Osteoblast (primary cell): ENCODE measurements at regions not wholly inside any gene's neighbourhood (a gene's known extent, or its start where the extent isn't known, plus 50 kb on each side); places are given as distances from the start of the nearest gene placed in this dataset.

Source experiments
- DNase-seq: peaks from one replicate; pipeline ENCODE4 v3.0.0; 2011; ENCODE audit warnings: low spot score, mixed read lengths; ENCODE audit not compliant: insufficient read length; ENCODE audit errors: missing footprints
- H2AFZ ChIP-seq: 2 replicates; pipeline ENCODE4 v1.6.0; 2011; ENCODE audit warnings: mild to moderate bottlenecking, low read length
- H3K27ac ChIP-seq: 2 replicates; pipeline ENCODE4 v1.5.1; 2011; ENCODE audit warnings: mild to moderate bottlenecking, low read depth, low read length, moderate library complexity
- H3K27me3 ChIP-seq: 2 replicates; pipeline ENCODE4 v1.6.0; 2012; ENCODE audit warnings: mild to moderate bottlenecking, control low read depth, inconsistent platforms, low read length, moderate library complexity; ENCODE audit not compliant: insufficient read depth
- H3K36me3 ChIP-seq: 2 replicates; pipeline ENCODE4 v1.5.1; 2011; ENCODE audit warnings: mild to moderate bottlenecking, low read length, control low read depth, moderate library complexity; ENCODE audit not compliant: insufficient read depth
- H3K4me1 ChIP-seq: 2 replicates; pipeline ENCODE4 v1.5.1; 2011; ENCODE audit warnings: mild to moderate bottlenecking, low read length, control low read depth, moderate library complexity; ENCODE audit not compliant: insufficient read depth
- H3K4me2 ChIP-seq: 2 replicates; pipeline ENCODE4 v1.6.0; 2011; ENCODE audit warnings: mild to moderate bottlenecking, low read length; ENCODE audit not compliant: insufficient read depth
- H3K4me3 ChIP-seq: fragments of 200-600 bp; sonication (generic); 3 replicates; pipeline ENCODE4 v1.5.1; 2012; ENCODE audit warnings: mild to moderate bottlenecking, low read length, inconsistent platforms; ENCODE audit not compliant: insufficient read depth
- H3K79me2 ChIP-seq: 2 replicates; pipeline ENCODE4 v1.6.0; 2012; ENCODE audit warnings: mild to moderate bottlenecking, low read length, control low read depth, inconsistent platforms; ENCODE audit not compliant: insufficient read depth
- H3K9me3 ChIP-seq: 2 replicates; pipeline ENCODE4 v1.5.1; 2011; ENCODE audit warnings: low read depth, low read length, control low read depth
- H4K20me1 ChIP-seq: 2 replicates; pipeline ENCODE4 v1.6.0; 2012; ENCODE audit warnings: mild to moderate bottlenecking, low read length, control low read depth; ENCODE audit not compliant: insufficient read depth
- CTCF ChIP-seq: IDR thresholded peaks from 2 replicates; pipeline ENCODE4 v1.5.1; 2011; ENCODE audit warnings: mild to moderate bottlenecking, low read depth, low read length, moderate library complexity; ENCODE audit errors: extremely low read depth

- peak overlapping the region; percentile 59 for H2AFZ ChIP-seq
- H3K4me1 ChIP-seq, result peaks cover 7% of the 10 kb centered on the region
- peak; percentile 41 for DNase-seq
- no peak overlapping the region for H3K27ac ChIP-seq
- no peaks in the 10 kb centered on the region for H4K20me1 ChIP-seq
- H3K4me3 ChIP-seq, result peak overlapping the region; percentile 49
- H3K9me3 ChIP-seq, result no peaks in the 10 kb centered on the region
- H3K4me2 ChIP-seq, result peak overlapping the region; percentile 76
- TF ChIP-seq CTCF, result no peak
- H3K27me3 ChIP-seq, result no peaks in the 10 kb centered on the region
- H3K79me2 ChIP-seq, result no peaks in the 10 kb centered on the region
- H3K36me3 ChIP-seq, result no peaks in the 10 kb centered on the region
These were observed 87.3 kb downstream of the TMEM100 start for GRCh38 chr17:55635253-55635914.

GRCh38 chr17:55634702-55635101 is 88.0 kb downstream of the TMEM100 start:
- H3K4me1 ChIP-seq, result peaks cover 7% of the 10 kb centered on the region
- no peak overlapping the region for H3K27ac ChIP-seq
- peak overlapping the region; percentile 49 for H3K4me3 ChIP-seq
- H3K4me2 ChIP-seq, result peak overlapping the region; percentile 76
- no peaks in the 10 kb centered on the region for H3K27me3 ChIP-seq
- H3K9me3 ChIP-seq, result no peaks in the 10 kb centered on the region
- TF ChIP-seq CTCF, result no peak
- no peaks in the 10 kb centered on the region for H4K20me1 ChIP-seq
- H3K36me3 ChIP-seq, result no peaks in the 10 kb centered on the region
- H2AFZ ChIP-seq, result peak overlapping the region; percentile 59
- DNase-seq, result no peak
- H3K79me2 ChIP-seq, result no peaks in the 10 kb centered on the region

- H3K4me2 ChIP-seq, result no peak overlapping the region
- H3K9me3 ChIP-seq, result no peaks in the 10 kb centered on the region
- no peaks in the 10 kb centered on the region for H3K36me3 ChIP-seq
- no peak overlapping the region for H2AFZ ChIP-seq
- TF ChIP-seq CTCF, result no peak
- H3K27me3 ChIP-seq, result no peaks in the 10 kb centered on the region
- H4K20me1 ChIP-seq, result no peaks in the 10 kb centered on the region
- no peaks in the 10 kb centered on the region for H3K79me2 ChIP-seq
- no peak for DNase-seq
- H3K27ac ChIP-seq, result no peak overlapping the region
- no peak overlapping the region for H3K4me3 ChIP-seq
- H3K4me1 ChIP-seq, result peaks cover 7% of the 10 kb centered on the region
These were observed 89.8 kb downstream of the TMEM100 start for GRCh38 chr17:55632893-55633292.

- Histone ChIP-seq H3K36me3 (no peaks in the 10 kb centered on the region), H3K4me1 (peaks cover 7% of the 10 kb centered on the region), H3K27ac (no peak overlapping the region), H3K4me2 (no peak overlapping the region), H3K27me3 (no peaks in the 10 kb centered on the region), H3K4me3 (no peak overlapping the region), H4K20me1 (no peaks in the 10 kb centered on the region), H3K79me2 (no peaks in the 10 kb centered on the region), H3K9me3 (no peaks in the 10 kb centered on the region), H2AFZ (no peak overlapping the region)
- no peak for DNase-seq
- TF ChIP-seq CTCF, result no peak
These were observed 90.4 kb downstream of the TMEM100 start for GRCh38 chr17:55632236-55632635.
